ENCODE measurements at regions not wholly inside any gene's neighbourhood (a gene's known extent, or its start where the extent isn't known, plus 50 kb on each side); places are given as distances from the start of the nearest gene placed in this dataset.

DNA sequence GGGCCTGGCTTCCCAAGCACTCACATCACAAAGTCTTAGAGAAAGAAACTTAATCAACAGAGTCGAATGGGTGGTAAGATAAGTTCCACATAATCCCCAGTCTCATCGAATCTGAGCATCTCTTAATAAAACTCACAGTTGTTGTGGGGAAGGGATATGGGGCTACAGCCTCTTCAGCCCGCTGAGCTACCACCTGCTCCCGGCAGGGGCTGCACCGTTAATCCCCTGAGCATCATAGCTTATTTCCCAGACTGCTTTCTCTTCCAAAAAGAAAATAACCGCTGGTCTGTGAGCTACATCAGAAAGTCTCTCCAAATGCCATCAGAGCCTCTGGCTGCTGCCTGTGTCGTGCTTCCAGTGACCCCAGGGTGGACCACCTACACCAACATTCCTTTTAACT is 139.4 kb upstream of the CELF4 start:
- no peak for TF ChIP-seq JUND (IDR thresholded peaks at IDR 0.05; ENCODE audit: low read depth)
- in situ Hi-C loops (cut with HindIII; ENCODE audit: low pct_unique_long_range_greater_than_20kb, low sequenced_read_pairs): no loop called here
- no peak for DNase-seq (ENCODE audit: low read depth in 1 of 2, low spot score in 1 of 2)

- in situ Hi-C loops (cut with HindIII; ENCODE audit: low pct_unique_long_range_greater_than_20kb, low sequenced_read_pairs): no loop called here
- DNase-seq (ENCODE audit: low read depth in 1 of 2, low spot score in 1 of 2): no peak
- TF ChIP-seq JUND (IDR thresholded peaks at IDR 0.05; ENCODE audit: low read depth): no peak
Measured at GRCh38 chr18:37702841-37703240, 137.2 kb upstream of the CELF4 start.

DNA sequence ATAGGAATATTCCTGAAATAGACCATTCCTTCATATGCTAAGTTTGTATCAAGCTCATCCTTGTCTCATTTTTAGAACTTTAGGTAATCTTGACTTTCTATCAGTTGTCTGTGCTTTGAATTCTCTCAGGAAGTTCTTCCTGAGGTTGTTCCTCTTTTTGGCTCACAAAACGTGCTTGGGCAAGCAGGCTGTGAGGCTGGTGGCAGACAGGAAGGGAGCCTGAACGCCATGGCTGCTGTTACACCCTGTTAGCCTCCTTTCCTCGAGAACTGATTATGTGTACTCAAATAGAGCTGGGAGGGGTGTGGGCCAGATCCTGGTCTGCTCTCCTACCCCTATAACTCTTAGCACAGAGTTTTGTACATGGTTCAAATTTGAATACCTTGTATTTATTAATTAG is 136.4 kb upstream of the CELF4 start:
- no peak for TF ChIP-seq JUND (IDR thresholded peaks at IDR 0.05; ENCODE audit: low read depth)
- DNase-seq (ENCODE audit: low read depth in 1 of 2, low spot score in 1 of 2): no peak
- in situ Hi-C loops (cut with HindIII; ENCODE audit: low pct_unique_long_range_greater_than_20kb, low sequenced_read_pairs): no loop called here

GRCh38 chr18:37698508-37699040 is 133.0 kb upstream of the CELF4 start:
- in situ Hi-C loops (cut with HindIII; ENCODE audit: low pct_unique_long_range_greater_than_20kb, low sequenced_read_pairs): no loop called here
- no peak for TF ChIP-seq JUND (IDR thresholded peaks at IDR 0.05; ENCODE audit: low read depth)
- no peak for DNase-seq (ENCODE audit: low read depth in 1 of 2, low spot score in 1 of 2)

GRCh38 chr18:37694516-37694915 is 128.9 kb upstream of the CELF4 start:
- no peak for TF ChIP-seq JUND (IDR thresholded peaks at IDR 0.05; ENCODE audit: low read depth)
- DNase-seq (ENCODE audit: low read depth in 1 of 2, low spot score in 1 of 2): no peak
- in situ Hi-C loops (cut with HindIII; ENCODE audit: low pct_unique_long_range_greater_than_20kb, low sequenced_read_pairs): no loop called here

DNA sequence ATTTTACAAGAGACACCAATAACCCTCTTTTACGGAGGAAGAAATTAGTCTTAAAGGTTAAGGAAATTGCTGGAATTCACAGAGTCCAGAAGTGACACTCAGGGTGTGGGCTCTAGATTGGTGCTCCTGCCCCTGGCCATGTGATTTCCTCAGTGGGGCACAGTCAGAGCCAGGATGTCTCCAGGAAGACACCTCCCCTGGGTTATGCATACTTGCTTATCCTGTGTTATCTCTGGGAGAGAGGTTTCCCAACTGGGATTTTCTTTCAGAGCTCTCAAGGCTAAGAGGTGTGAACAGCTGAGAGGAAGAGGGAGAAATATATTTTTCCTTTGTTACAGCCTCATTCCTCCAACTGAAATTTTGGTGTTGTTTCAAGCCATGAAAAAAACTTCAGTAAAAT is 125.6 kb upstream of the CELF4 start:
- no peak for DNase-seq (ENCODE audit: low read depth in 1 of 2, low spot score in 1 of 2)
- in situ Hi-C loops (cut with HindIII; ENCODE audit: low pct_unique_long_range_greater_than_20kb, low sequenced_read_pairs): no loop called here
- TF ChIP-seq JUND (IDR thresholded peaks at IDR 0.05; ENCODE audit: low read depth): no peak

DNA sequence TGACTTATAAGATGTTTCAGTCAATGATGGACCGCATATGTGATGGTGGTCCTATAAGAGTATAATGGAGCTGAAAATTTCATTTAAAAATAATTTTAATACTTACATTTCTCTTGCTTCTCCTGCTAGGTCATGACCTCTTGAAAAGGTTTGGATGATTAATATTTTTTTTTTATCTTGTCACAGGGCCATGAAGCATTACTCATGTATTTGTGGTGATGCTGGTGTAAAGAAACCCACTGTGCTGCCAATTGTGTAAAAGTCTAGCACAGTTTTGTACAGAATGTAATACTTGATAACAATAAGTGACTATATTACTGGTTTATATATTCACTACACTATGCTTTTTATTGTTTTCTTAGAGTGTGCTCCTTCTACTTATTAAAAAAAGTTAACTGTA is 124.2 kb upstream of the CELF4 start:
- no peak for TF ChIP-seq JUND (IDR thresholded peaks at IDR 0.05; ENCODE audit: low read depth)
- no peak for DNase-seq (ENCODE audit: low read depth in 1 of 2, low spot score in 1 of 2)
- in situ Hi-C loops (cut with HindIII; ENCODE audit: low pct_unique_long_range_greater_than_20kb, low sequenced_read_pairs): no loop called here

DNA sequence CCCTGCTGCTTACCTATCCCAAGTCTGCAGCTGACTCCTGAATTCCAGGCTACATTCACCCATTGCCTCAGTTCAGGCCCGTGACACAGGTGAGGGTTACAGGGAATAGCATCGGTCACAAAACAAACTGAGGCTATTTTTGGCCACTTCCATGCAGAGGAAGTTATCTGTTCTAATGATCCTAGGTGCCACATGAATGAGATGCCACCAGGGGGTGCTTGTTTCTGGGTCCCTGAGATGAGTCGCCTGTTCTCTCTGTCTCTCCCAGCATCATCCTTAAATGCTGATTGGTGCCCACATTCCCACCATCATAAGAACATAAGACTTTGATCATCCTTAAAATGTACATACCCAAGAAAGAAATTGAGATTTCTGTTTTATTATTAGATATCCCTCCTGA is 119.0 kb upstream of the CELF4 start:
- in situ Hi-C loops (cut with HindIII; ENCODE audit: low pct_unique_long_range_greater_than_20kb, low sequenced_read_pairs): no loop called here
- no peak for TF ChIP-seq JUND (IDR thresholded peaks at IDR 0.05; ENCODE audit: low read depth)
- no peak for DNase-seq (ENCODE audit: low read depth in 1 of 2, low spot score in 1 of 2)

GRCh38 chr18:37684183-37684582 is 118.6 kb upstream of the CELF4 start:
- no peak for TF ChIP-seq JUND (IDR thresholded peaks at IDR 0.05; ENCODE audit: low read depth)
- in situ Hi-C loops (cut with HindIII; ENCODE audit: low pct_unique_long_range_greater_than_20kb, low sequenced_read_pairs): no loop called here
- DNase-seq (ENCODE audit: low read depth in 1 of 2, low spot score in 1 of 2): no peak

GRCh38 chr18:37680911-37681310 is 115.3 kb upstream of the CELF4 start:
- DNase-seq (ENCODE audit: low read depth in 1 of 2, low spot score in 1 of 2): no peak
- TF ChIP-seq JUND (IDR thresholded peaks at IDR 0.05; ENCODE audit: low read depth): no peak
- in situ Hi-C loops (cut with HindIII; ENCODE audit: low pct_unique_long_range_greater_than_20kb, low sequenced_read_pairs): no loop called here

- no peak for DNase-seq (ENCODE audit: low read depth in 1 of 2, low spot score in 1 of 2)
- no peak for TF ChIP-seq JUND (IDR thresholded peaks at IDR 0.05; ENCODE audit: low read depth)
- in situ Hi-C loops (cut with HindIII; ENCODE audit: low pct_unique_long_range_greater_than_20kb, low sequenced_read_pairs): no loop called here
Measured at GRCh38 chr18:37676276-37676675, 110.7 kb upstream of the CELF4 start.

DNA sequence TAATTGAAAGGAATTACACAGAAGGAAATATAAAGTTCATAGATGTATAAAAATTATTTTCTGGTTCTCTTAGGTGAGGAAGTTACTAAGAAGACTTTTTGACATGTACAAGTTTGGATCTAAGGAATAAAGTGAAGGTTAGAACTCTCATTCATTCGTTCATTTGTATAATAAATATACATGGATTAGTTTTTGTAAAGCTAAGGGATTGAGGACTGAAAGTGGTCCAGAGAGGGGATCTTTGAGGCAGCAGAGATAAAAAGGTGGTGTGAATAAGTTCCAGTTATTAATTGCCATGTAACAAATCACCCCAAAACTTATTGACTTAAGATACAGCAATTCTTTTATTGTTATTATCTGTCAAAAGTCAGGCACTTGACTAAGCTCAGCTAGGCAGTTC is 110.1 kb upstream of the CELF4 start:
- in situ Hi-C loops (cut with HindIII; ENCODE audit: low pct_unique_long_range_greater_than_20kb, low sequenced_read_pairs): no loop called here
- DNase-seq (ENCODE audit: low read depth in 1 of 2, low spot score in 1 of 2): no peak
- no peak for TF ChIP-seq JUND (IDR thresholded peaks at IDR 0.05; ENCODE audit: low read depth)

- in situ Hi-C loops (cut with HindIII; ENCODE audit: low pct_unique_long_range_greater_than_20kb, low sequenced_read_pairs): no loop called here
- no peak for TF ChIP-seq JUND (IDR thresholded peaks at IDR 0.05; ENCODE audit: low read depth)
- DNase-seq (ENCODE audit: low read depth in 1 of 2, low spot score in 1 of 2): no peak
Measured at GRCh38 chr18:37674570-37674969, 109.0 kb upstream of the CELF4 start.

GRCh38 chr18:37673671-37674070 is 108.1 kb upstream of the CELF4 start:
- in situ Hi-C loops (cut with HindIII; ENCODE audit: low pct_unique_long_range_greater_than_20kb, low sequenced_read_pairs): no loop called here
- no peak for TF ChIP-seq JUND (IDR thresholded peaks at IDR 0.05; ENCODE audit: low read depth)
- DNase-seq (ENCODE audit: low read depth in 1 of 2, low spot score in 1 of 2): no peak

All from T47D (cell line).